Sigmoid colon (tissue), 6 donors: ENCODE measurements at regions not wholly inside any gene's neighbourhood (a gene's known extent, or its start where the extent isn't known, plus 50 kb on each side); places are given as distances from the start of the nearest gene placed in this dataset.
"Not testable (repeated sequence)": the region's sequence is repeated elsewhere in the genome, so short reads cannot be mapped to it uniquely, and the experiment has no call there.

Source experiments
- DNase-seq: peaks from one replicate; pipeline ENCODE4 v3.0.0-alpha.2; 2019
- H3K27ac ChIP-seq, 4 donors: fragments of 200-600 bp; sonication (generic); one replicate each; pipeline ENCODE4 v1.5.1; 2016 to 2019; ENCODE audit warnings: mild to moderate bottlenecking in 1 of 4
- H3K27me3 ChIP-seq, 3 donors: fragments of 200-600 bp; sonication (generic); one replicate each; pipeline ENCODE4 v1.5.1; 2019; ENCODE audit warnings: mild to moderate bottlenecking in 1 of 3
- H3K36me3 ChIP-seq, 4 donors: fragments of 200-600 bp; sonication (generic); one replicate each; pipeline ENCODE4 v1.5.1; 2016 to 2019
- H3K4me1 ChIP-seq, 4 donors: fragments of 200-600 bp; sonication (generic); one replicate each; pipeline ENCODE4 v1.5.1; 2017 to 2019
- H3K4me3 ChIP-seq, 4 donors: fragments of 200-600 bp; sonication (generic); one replicate each; pipeline ENCODE4 v1.5.1; 2017 to 2019; ENCODE audit warnings: mild to moderate bottlenecking in 2 of 4, moderate library complexity in 1 of 4
- H3K9me3 ChIP-seq, 4 donors: fragments of 200-600 bp in 3 of 4; sonication (generic) in 3 of 4; one replicate each; pipeline versions ENCODE4 v1.5.1 to v1.6.1; 2013 to 2019
- EP300 ChIP-seq, 4 donors: sonication (generic); formaldehyde crosslinking; IDR thresholded peaks; one replicate each; pipeline ENCODE4 v1.6.1; 2017; ENCODE audit warnings: antibody characterized with exemption in 4 of 4
- POLR2A ChIP-seq, 2 donors: fragments of 450-650 bp; IDR thresholded peaks; one replicate each; pipeline ENCODE4 v1.6.1; 2016; ENCODE audit warnings: antibody characterized with exemption in 2 of 2, mild to moderate bottlenecking in 2 of 2, moderate library complexity in 2 of 2
- POLR2AphosphoS5 ChIP-seq, 4 donors: sonication (generic); formaldehyde crosslinking; IDR thresholded peaks; one replicate each; pipeline ENCODE4 v1.6.1; 2017; ENCODE audit warnings: antibody characterized with exemption in 4 of 4
- WGBS, 2 donors: extraction: QIAGEN DNeasy Blood & Tissue Kit; methylation state at CpG; one replicate each; pipeline ENCODE4 v1.1.7; 2013; 5-methylcytosine and 5-hydroxymethylcytosine counted together
- intact Hi-C: fragments of 100-400 bp; cut with DNase I; formaldehyde crosslinking; loops from one replicate; pipeline ENCODE4 v1.15.1; 2023
- TF ChIP-seq, protein P1 (sequence below), 4 experiments: fragments of 450-650 bp in 3 of 4; fragments of 200-600 bp in 1 of 4; IDR thresholded peaks; one replicate each; pipeline ENCODE4 v1.5.1; 2016 to 2019; ENCODE audit warnings: antibody characterized with exemption in 4 of 4, mild to moderate bottlenecking in 3 of 4, moderate library complexity in 2 of 4
- donor health status: healthy with polysubstance abuse.
- donor health status: healthy.

DNA sequence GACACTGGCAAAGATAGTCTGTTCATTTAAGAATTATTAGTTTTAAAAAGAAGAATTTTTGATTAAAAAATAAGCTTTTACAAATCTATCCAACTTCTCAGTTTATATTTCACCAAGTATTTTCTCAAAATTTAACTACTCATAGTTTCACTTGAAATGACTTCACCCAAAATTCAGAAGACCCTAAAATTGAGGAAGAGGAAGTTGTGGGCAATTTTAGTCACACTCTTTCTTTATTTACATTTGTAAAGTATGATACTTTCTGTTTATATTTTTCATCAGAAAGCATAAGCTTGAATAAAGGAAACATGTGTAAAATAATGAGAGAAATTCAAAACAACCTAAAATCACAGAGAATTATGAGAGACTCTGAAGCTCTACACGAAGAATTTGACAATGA lies 278.8 kb upstream of the MEIS1 start:
- TF ChIP-seq POLR2AphosphoS5 (IDR thresholded peaks at IDR 0.05) (no peak), POLR2A (IDR thresholded peaks at IDR 0.05) (no peak), EP300 (IDR thresholded peaks at IDR 0.05) (no peak)
- TF ChIP-seq, protein P1, sequence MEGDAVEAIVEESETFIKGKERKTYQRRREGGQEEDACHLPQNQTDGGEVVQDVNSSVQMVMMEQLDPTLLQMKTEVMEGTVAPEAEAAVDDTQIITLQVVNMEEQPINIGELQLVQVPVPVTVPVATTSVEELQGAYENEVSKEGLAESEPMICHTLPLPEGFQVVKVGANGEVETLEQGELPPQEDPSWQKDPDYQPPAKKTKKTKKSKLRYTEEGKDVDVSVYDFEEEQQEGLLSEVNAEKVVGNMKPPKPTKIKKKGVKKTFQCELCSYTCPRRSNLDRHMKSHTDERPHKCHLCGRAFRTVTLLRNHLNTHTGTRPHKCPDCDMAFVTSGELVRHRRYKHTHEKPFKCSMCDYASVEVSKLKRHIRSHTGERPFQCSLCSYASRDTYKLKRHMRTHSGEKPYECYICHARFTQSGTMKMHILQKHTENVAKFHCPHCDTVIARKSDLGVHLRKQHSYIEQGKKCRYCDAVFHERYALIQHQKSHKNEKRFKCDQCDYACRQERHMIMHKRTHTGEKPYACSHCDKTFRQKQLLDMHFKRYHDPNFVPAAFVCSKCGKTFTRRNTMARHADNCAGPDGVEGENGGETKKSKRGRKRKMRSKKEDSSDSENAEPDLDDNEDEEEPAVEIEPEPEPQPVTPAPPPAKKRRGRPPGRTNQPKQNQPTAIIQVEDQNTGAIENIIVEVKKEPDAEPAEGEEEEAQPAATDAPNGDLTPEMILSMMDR (IDR thresholded peaks at IDR 0.05) = no peak
- Histone ChIP-seq H3K4me3 (no peak overlapping the region), H3K36me3 (no peaks in the 10 kb centered on the region), H3K4me1 (no peaks in the 10 kb centered on the region), H3K27ac (no peak overlapping the region), H3K27me3 (no peaks in the 10 kb centered on the region), H3K9me3 (peaks cover 0 to 6% (median 2%) of the 10 kb centered on the region in 4 donors)
- DNase-seq = no peak
- 50 to 61% methylated on average over 1 of the region's 1 CpG for WGBS, 2 donors
- intact Hi-C loops = no loop called here

- H3K9me3 ChIP-seq = peaks cover 0 to 6% (median 4%) of the 10 kb centered on the region in 4 donors
- no peak overlapping the region for H3K27ac ChIP-seq
- 64 to 71% methylated on average over 1 of the region's 1 CpG for WGBS, 2 donors
- no peak overlapping the region for H3K4me3 ChIP-seq
- H3K36me3 ChIP-seq = no peaks in the 10 kb centered on the region
- DNase-seq = no peak
- no peaks in the 10 kb centered on the region for H3K4me1 ChIP-seq
- intact Hi-C loops = no loop called here
- TF ChIP-seq EP300 (IDR thresholded peaks at IDR 0.05) (no peak), POLR2AphosphoS5 (IDR thresholded peaks at IDR 0.05) (no peak), POLR2A (IDR thresholded peaks at IDR 0.05) (no peak)
- TF ChIP-seq, protein P1 (IDR thresholded peaks at IDR 0.05) = no peak
- H3K27me3 ChIP-seq = no peaks in the 10 kb centered on the region
Observed at GRCh38 chr2:66153941-66154340, 281.0 kb upstream of the MEIS1 start.

GRCh38 chr2:66145490-66145889 lies 289.4 kb upstream of the MEIS1 start:
- intact Hi-C loops = no loop called here
- TF ChIP-seq POLR2AphosphoS5 (IDR thresholded peaks at IDR 0.05) (no peak), POLR2A (IDR thresholded peaks at IDR 0.05) (no peak), EP300 (IDR thresholded peaks at IDR 0.05) (no peak)
- TF ChIP-seq, protein P1 (IDR thresholded peaks at IDR 0.05) = no peak
- Histone ChIP-seq H3K36me3 (no peaks in the 10 kb centered on the region), H3K27ac (no peak overlapping the region), H3K9me3 (peaks cover 0 to 4% (median 0%) of the 10 kb centered on the region in 4 donors), H3K27me3 (no peaks in the 10 kb centered on the region), H3K4me1 (no peaks in the 10 kb centered on the region), H3K4me3 (no peak overlapping the region)
- DNase-seq = no peak
- 30 to 64% methylated on average over 2 of the region's 2 CpGs for WGBS, 2 donors

DNA sequence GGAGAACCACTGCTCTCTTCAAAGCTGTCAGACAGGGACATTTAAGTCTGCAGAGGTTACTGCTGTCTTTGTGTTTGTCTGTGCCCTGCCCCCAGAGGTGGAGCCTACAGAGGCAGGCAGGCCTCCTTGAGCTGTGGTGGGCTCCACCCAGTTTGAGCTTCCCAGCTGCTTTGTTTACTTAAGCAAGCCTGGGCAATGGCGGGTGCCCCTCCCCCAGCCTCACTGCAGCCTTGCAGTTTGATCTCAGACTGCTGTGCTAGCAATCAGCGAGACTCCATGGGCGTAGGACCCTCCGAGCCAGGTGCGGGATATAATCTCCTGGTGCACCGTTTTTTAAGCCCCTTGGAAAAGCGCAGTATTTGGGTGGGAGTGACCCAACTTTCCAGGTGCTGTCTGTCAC lies 290.6 kb upstream of the MEIS1 start:
- H3K9me3 ChIP-seq, intact Hi-C loops: not testable (repeated sequence)
- 83 to 90% methylated on average over 7 of the region's 7 CpGs for WGBS, 2 donors

DNA sequence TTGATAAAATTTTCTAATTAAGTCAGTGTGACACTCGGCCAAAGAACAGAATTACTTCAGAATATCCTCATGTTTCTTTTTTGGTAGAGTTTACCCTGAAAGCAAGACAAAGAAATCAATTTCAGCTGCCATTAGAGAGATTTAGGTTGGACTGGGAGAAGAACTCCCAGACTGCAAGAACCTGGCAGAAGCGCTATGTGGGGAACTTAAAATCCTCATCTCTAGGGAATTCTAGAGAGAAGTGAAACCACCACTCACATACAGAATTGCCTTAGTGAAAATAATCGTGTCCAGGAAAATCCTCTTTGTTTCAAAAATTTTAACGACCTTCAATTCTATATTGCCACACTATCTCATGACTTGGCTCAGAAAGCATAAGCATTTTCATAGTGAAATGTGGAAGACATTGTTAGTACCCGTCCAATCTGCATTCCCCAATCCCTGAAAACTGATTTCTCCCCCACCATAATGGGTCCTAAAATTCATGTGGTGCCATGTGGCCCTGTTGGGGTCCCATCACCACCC lies 297.3 kb upstream of the MEIS1 start:
- 67 to 78% methylated on average over 5 of the region's 5 CpGs for WGBS, 2 donors
- no peak for DNase-seq

More for the DNA sequence above, 290.6 kb upstream of the MEIS1 start:
- not testable (repeated sequence) for H3K4me3 ChIP-seq, H3K4me1 ChIP-seq, H3K27me3 ChIP-seq, DNase-seq, H3K27ac ChIP-seq, H3K36me3 ChIP-seq

More for the DNA sequence above, 297.3 kb upstream of the MEIS1 start:
- intact Hi-C loops = no loop called here
- no peaks in the 10 kb centered on the region for H3K4me1 ChIP-seq
- no peak overlapping the region for H3K4me3 ChIP-seq
- H3K27me3 ChIP-seq = no peaks in the 10 kb centered on the region
- H3K27ac ChIP-seq = no peak overlapping the region
- TF ChIP-seq, protein P1 (IDR thresholded peaks at IDR 0.05) = no peak
- TF ChIP-seq EP300 (IDR thresholded peaks at IDR 0.05) = no peak
- no peak for TF ChIP-seq POLR2A (IDR thresholded peaks at IDR 0.05)
- TF ChIP-seq POLR2AphosphoS5 (IDR thresholded peaks at IDR 0.05) = no peak
- no peaks in the 10 kb centered on the region for H3K36me3 ChIP-seq
- no peaks in the 10 kb centered on the region for H3K9me3 ChIP-seq
